Testis (tissue), 2 donors: ENCODE measurements at regions not wholly inside any gene's neighbourhood (a gene's known extent, or its start where the extent isn't known, plus 50 kb on each side); places are given as distances from the start of the nearest gene placed in this dataset.

Source experiments
- CTCF ChIP-seq, 3 experiments: fragments of 450-650 bp in 2 of 3; fragments of 200-600 bp in 1 of 3; sonication (generic) in 1 of 3; IDR thresholded peaks; one replicate each; pipeline ENCODE4 v1.5.1; 2016 to 2019; ENCODE audit warnings: antibody characterized with exemption in 3 of 3, mild to moderate bottlenecking in 2 of 3, moderate library complexity in 1 of 3
- POLR2A ChIP-seq: fragments of 450-650 bp; IDR thresholded peaks from one replicate; pipeline ENCODE4 v1.6.1; 2017; ENCODE audit warnings: antibody characterized with exemption, mild to moderate bottlenecking, moderate library complexity

- TF ChIP-seq CTCF (IDR thresholded peaks at IDR 0.05) (no peak), POLR2A (no peak)
Measured at GRCh38 chr6:156599978-156600590, 177.1 kb upstream of the ARID1B start.
